ENCODE measurements at regions not wholly inside any gene's neighbourhood (a gene's known extent, or its start where the extent isn't known, plus 50 kb on each side); places are given as distances from the start of the nearest gene placed in this dataset.

DNA sequence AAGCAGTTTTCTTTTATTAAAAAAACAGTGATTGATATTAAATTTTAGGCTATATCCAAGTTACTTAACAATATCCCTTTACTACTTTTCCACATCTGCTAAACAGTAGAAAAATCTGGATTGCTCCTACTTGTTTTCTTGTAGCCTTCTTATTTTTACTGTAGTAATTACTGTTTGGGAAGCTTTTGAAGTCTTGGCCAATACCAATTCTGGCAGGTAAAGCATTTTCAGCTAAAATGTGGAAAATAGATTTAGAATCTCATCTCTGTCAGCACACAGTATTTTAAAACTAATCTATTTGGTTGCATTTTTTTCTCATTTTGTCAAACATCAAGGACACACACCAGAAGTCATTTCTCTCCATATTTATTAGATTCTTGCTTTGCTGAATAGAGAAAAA lies 1485.7 kb upstream of the PIK3C3 start:
- DNase-seq (ENCODE audit: low read depth, low spot score): no peak

DNA sequence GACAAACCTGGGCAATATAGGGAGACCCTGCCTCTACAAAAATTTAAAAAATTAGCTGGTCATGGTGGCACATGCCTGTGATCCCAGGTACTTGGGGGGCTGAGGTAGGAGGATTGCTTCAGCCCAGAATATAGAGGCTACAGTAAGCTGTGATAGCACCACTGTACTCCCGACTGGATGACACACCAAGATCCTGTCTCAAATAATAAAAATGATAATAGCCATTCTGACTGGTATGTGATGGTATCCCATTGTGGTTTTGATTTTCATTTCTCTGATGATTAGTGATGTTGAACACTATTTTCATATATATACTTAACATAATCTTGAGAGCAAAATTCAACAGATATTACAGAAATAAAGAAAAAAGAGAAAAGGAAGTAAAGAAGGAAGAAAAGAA lies 1491.0 kb upstream of the PIK3C3 start:
- DNase-seq (ENCODE audit: low read depth, low spot score): no peak

DNA sequence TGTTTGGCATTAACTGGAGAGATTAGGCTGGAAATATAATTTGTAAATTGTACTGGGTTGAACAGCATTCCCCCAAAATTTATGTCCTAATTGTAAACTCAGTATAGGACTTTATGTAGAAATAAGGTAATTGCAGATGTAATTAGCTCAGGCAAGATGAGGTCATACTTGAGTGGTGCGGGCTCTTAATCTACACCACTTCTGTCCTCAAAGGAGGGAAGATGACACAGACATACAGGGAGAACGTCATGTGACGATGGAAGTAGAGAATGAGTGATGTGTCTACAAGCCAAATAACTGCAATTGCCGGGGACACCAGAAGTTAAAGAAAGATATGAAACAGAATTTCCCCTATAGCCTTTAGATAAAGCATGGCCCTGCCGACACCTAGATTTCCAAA lies 1501.1 kb upstream of the PIK3C3 start:
- no peak for DNase-seq (ENCODE audit: low read depth, low spot score)

DNA sequence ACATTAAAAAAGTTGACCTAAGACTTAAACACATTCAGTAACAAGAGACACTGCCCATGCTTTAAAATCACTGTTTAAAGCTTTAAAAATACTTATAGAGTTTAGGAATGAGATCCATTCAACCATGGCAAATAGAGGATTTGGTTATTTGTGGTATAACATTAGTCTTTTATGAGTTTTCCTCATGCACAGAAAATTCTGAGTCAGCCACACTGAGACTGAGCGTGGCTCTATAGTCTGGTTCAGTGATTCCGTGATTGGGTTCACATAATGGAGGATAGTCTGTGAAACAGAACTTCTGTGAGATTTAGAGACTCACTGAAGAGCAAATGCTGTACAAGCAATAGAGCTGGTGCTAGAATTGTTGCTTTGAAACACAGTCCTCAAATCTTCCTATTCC lies 1502.4 kb upstream of the PIK3C3 start:
- no peak for DNase-seq (ENCODE audit: low read depth, low spot score)

DNA sequence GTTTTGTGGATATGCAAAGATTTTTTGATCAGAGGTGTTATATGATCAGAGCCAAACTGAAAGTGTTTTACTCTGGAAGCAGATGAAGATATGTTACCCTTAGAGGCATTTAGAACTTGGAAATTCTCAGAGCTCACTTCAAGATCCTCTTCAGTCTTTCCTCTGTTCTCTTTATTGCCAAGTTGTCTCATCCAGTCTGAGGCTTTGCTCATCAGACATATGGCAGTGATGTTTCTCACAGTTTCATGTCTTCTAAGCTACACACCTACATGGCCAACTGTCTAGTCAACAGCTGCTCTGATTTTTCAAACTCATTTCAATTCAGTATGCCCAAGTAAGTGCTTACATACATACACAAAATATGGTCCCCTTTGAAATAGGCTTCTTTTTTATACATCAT lies 1504.3 kb upstream of the PIK3C3 start:
- DNase-seq (ENCODE audit: low read depth, low spot score): no peak

DNA sequence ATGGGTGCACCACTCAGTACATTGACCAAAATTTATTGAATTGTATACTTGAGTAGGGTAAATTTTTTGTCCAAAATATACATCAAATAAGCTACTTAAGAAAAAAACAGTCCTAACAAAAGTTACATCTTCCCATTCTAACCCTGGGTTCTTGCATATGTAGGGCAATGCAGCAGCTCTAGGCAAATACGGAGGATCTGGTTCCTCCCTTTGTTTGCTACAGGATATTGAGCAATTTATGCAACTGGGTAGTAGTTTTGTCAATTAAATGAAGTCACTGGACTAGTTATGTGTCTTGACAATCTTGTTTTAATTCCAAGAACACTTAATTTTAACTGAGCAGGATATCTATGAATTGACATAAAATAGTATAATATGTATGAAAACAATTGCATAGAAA lies 1507.2 kb upstream of the PIK3C3 start:
- no peak for DNase-seq (ENCODE audit: low read depth, low spot score)

DNA sequence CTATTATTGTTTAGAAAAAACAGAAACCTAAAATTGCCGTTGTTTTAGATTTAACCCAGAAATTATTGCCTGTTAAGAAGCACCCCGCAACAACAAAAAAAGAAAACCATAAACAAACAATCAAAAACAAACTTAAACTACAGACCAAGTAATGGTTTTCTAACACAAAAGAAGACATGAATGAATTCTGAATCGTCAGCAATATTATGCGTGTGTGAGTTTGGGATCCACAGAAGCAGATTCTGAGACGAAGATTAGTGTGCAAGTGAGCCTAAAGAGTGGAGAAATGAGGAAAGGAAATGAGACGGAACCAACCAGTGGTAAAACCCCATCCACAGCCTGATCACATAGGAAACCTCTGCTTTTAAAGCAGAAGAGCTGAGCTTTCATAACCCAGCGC lies 1514.9 kb upstream of the PIK3C3 start:
- no peak for DNase-seq (ENCODE audit: low read depth, low spot score)

DNA sequence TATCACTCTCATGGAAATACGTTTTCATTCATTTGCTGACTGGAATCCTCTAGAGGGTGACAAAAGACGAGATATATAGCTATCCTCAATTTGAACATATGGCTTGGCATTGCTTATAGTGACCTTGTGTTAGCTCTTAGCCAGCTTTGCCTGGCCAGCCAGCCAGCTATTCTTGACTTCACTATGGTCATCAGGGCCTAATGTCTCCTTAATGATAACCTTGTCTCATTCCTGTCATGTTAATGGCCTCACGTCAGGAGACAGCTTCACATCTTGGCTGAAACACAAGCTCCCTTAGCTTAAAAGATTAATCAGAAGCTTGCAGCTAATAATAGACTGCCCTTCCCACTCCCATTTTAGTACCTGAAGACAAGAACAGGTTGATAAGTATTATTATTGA lies 1517.5 kb upstream of the PIK3C3 start:
- no peak for DNase-seq (ENCODE audit: low read depth, low spot score)

DNA sequence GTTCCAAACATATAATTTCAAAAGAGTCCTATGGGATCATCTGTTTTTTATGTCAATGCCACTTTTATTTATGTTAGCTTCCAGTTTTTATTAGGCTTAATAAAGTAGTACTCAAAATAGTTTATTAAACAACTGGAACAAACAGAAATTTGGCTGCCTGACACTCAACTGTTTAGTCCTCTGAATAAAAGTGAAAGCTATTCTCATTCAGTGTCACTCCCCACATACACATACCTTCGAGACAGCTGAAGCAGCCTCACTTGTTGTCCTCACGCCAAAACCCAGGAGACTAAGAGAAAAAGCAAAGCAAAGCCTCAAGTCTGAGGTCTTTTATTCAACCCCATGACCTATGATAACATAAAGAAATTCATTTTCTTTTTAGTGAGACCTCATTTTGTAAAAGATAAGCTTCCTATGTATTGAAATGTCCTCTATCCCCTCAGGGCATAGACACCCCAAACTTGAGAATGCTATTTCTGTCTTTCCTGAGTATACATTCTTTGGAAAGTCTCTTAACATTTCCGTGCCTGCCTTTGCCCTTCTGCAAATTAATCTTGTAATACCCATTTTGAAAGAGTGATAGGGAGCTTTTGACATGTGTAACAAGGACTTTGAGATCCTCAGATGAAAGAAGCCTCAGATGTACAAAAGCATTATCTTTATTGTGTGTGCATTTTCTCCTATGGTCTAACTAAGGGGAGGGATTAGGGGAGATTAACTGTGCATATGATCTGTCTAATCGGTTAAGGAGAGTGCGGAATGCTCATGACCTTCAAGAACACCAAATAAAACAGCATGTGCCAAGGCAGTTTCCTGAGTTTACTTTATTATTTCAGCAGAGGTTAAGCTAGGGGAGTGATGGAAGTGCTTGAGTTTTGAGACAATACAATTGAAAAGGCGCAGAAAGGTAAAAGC lies 1523.7 kb upstream of the PIK3C3 start:
- DNase-seq (ENCODE audit: low read depth, low spot score): no peak

DNA sequence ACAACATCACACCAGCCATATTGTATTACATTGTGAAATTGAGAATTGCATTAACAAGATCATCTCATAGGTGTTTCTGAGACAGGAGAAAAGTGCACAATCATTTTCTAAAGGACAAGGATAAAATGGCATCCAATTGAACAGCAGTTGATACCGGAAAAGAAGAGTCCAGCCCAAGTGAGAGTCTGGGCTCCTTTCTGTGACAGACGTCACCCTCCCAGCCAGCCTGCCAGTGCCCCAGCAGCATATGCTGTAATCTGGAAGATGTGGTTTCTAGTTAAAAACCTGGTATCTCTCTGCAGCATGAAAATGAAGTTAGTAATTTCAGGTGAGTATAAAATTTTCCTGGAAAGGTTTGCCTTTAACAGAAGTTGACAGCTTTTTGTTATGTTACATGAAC lies 1531.7 kb upstream of the PIK3C3 start:
- DNase-seq (ENCODE audit: low read depth, low spot score): no peak

DNA sequence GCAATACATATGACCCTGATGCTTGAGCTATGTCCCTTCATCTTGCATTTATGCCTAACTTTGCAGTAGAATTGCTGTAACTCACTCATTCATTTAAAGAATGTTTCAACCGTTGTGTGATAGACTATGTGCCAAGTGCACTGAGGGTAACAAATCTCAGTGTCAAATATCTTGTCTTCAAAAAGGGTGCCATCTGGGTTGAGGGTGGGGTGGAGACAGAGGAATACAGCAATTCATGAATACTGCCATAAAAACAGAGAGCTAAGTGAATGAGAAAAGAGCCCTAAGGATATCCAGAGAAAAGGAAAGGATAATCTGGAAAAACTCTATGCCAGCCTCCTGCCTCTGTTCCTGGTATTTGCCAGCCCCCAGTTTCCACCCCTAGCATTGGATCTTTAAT lies 1534.4 kb upstream of the PIK3C3 start:
- DNase-seq (ENCODE audit: low read depth, low spot score): no peak

DNA sequence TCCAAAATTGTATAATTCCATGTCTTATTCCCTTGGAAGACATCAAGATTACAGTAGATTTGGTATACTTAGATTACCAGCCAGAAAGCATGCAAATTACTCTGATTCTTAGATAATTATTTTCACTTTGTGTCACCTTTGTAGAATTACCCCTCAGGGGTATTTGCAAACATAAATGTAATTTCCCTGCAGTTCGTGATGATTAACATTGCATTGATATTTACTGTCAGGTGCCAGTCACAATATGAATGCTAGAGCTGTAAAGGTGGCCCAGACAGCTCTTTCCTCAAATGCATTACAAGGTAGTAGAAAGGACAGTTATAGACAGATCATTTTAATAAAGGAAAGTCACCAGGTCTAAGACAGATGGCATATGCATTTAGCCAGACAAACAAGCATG lies 1537.5 kb upstream of the PIK3C3 start:
- DNase-seq (ENCODE audit: low read depth, low spot score): no peak

DNA sequence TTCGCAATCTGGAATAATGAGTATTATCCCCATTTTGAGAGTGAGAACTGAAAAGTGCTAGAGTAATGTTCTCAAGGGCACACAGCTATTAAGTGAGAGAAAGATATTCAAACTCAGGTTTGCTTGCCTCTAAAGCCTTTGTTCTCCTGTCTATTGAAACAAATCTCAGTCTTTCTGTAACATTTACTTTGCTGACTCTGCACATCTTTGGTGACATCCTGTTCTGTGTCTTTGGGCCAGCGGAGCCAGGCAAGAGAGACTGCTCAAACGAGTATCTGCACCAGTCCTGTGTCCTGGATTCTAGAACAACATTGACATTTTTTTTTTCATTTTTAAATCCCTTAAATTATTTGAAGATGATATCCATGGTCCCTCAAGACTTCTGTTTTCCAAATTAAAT lies 1539.2 kb upstream of the PIK3C3 start:
- DNase-seq (ENCODE audit: low read depth, low spot score): no peak

DNA sequence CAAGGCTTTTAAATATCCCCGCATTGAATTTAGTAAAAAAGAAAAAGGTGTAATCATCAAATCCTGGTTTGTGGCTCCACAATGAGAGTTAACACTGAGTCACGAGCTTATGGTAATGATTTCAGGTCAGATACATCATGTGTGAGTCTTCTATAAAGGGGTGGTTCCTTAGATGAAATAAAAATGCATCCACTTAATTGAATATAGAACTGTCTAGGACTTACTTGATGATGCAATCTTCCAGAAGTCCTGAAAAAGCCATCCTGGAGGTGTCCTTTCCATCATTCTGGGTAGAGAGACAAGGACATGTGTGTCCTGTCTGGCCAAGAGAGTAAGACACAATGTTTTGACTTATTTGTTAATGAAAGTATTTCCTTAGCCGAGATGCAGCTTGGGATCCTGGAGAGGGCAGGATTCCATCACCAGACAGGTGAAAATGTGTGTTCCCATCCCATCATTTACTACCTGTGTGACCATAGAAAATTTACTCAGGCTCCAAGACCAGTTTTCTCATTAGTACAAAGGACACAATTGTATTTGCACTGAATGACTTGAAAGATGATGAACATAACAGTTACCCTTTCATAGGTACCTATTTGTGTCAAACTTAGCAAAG lies 1539.8 kb upstream of the PIK3C3 start:
- DNase-seq (ENCODE audit: low read depth, low spot score): no peak

DNA sequence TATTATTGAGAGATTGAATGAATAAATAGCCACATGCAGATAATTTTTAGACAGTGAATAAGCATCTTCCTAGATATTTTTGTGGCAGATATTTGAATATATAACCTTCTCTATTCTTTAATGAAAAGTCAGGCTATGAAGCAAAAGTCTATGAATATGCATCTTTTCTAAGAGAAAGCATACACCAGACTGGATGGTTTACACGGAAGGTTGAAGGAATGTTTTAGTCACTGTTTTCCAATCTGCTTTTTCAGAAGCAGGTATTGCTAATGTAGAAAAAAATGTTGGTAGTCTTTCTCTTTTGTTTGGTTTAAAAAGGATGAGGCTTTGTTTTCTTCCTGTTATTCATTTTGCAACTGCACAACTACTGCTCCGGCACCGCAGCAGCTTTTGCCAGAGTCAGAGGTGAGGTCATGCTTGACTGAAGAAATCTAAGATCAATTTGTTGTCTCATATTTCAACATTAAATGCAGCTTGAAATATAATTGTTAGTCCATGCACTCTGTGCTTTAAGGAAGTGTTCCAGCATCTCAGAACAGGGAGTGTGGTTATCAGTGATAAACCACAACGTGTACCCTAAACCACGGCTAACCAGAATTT lies 1540.8 kb upstream of the PIK3C3 start:
- no peak for DNase-seq (ENCODE audit: low read depth, low spot score)

DNA sequence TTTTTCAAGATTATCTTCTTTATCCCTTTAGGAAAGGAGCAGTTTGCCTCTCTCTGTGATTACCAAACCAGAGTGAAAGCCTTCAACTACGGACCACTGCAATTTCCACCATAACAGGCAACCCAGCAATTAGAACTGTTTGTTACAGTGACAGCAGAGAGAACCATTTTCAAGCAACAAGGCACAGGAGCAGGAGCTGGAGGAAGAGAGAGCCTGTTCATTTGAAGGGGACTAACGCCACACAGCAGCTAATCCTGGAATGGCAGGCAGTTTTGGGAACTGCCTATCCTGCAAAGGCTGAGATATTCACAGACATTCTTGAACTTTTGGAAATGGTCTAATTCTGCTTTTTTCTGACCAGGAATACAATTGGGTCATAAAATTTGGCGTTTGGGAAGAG lies 1541.9 kb upstream of the PIK3C3 start:
- no peak for DNase-seq (ENCODE audit: low read depth, low spot score)

DNA sequence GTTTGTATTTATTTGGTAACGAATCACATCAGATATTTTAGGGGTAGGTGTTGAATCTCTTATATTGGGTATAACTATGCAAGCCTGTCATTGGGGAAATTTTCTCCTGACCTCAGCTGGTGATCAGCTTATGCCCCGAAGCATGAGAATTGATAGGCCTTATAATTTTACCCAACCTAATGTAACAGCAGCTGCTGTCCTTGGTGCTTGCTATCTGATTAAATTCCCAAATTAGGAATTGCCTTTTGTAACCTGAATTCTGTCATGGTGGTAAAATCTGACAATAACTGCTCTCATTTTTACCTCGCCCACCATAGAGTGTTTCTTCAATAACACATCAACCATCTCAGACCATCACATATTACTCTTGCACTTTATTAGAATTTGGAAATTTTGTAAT lies 1542.6 kb upstream of the PIK3C3 start:
- no peak for DNase-seq (ENCODE audit: low read depth, low spot score)

DNA sequence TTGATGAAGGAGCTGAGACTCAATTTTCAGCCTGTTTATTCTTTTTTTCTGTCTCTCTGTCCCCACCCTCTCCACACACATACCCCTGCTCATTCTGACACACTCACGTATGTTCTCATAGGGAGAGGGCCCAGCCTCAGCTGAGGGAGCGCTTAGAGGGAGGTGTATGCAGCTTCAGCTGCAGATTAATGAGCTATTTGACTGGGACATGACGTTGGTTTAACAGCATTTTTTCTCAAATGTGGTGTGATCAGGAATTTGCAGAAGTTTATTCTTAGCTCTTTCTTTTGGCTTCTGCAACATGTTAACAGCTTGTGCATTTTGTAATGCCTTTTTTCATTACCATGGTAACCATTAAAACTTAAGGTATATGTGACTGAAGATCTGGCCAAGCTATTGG lies 1547.1 kb upstream of the PIK3C3 start:
- DNase-seq (ENCODE audit: low read depth, low spot score): no peak

DNA sequence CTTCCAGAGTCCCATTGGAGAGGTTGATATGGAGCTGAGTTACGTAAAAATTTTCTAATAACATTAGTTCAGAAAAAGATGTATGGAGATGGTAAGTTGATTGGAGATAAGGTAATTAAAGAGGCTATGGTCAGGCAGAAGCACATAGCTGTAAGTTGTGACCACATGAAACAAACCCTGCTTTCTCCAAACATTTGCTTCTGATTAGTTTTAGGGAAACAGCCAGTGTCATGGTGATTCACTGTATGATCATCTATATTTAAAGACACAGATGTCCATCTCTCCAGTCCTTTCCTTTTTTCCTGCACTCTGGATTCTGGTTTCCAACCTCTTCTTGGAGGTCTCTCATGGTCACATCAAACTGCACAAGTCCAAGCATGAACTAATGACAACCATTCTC lies 1550.8 kb upstream of the PIK3C3 start:
- DNase-seq (ENCODE audit: low read depth, low spot score): no peak

DNA sequence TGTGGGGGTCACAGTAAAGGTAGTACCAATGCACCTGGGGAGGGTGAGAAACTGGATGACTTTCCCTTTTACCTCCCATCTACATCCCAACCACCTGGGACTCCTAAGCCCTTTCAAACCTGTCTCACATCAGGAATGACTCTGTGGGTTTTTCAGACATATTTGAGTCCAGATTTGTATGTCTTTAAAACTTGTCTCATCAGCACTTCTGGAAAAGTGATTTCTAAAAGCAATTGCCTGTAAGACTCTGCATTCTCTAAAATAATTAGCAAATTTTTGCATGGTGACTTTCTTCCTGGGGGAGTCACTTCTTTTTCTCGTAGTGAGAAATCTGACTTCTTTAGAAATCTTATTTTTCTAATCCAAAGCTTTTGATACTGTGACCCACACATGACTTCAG lies 1553.0 kb upstream of the PIK3C3 start:
- no peak for DNase-seq (ENCODE audit: low read depth, low spot score)

DNA sequence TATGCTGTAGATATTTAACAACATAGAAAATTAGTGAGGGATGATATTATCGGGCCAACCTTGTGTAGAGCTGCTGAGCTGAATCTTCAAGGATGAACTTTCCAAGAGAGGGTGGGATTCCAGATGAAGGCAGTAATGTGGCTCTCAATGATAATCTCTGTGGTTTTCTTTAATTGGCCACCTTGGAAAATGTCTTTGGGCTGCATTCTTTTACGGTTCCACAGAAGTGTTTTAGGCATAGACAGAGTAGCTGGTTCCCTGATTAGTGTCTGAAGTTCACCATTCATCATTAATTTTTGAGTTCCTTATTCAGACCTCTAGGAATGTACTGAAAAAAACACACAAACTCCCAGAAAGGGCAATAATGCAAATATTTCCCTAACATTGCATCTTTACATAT lies 1566.9 kb upstream of the PIK3C3 start:
- DNase-seq (ENCODE audit: low read depth, low spot score): no peak

DNA sequence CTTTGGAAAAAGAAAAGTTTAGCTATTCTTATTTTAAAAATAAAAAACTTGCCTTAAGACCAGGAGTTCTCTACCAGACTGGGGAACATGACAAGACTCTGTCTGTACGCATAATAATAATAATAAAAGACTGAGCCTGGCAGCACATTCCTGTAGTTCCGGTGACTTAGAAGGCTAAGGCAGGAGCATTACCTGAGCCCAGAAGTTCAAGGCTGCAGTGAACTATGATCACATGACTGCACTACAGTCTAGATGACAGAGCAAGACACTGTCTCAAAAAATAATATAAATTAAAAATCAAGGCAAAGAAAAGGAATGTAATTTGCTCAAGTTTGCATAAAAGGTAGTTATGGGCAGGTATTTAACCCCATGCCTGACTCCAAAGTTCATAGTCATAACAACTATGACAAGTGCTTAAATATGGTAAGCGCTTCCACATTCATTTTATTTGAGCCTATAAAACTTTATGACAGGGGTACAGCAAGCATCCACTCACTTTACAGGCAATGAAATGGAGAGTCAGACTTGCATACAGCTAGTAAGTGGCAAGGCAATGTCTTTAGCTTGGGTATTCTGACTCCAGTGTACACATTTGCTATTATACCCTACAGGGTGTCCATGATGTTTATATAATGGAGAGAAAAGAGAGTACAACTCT lies 1567.8 kb upstream of the PIK3C3 start:
- no peak for DNase-seq (ENCODE audit: low read depth, low spot score)

DNA sequence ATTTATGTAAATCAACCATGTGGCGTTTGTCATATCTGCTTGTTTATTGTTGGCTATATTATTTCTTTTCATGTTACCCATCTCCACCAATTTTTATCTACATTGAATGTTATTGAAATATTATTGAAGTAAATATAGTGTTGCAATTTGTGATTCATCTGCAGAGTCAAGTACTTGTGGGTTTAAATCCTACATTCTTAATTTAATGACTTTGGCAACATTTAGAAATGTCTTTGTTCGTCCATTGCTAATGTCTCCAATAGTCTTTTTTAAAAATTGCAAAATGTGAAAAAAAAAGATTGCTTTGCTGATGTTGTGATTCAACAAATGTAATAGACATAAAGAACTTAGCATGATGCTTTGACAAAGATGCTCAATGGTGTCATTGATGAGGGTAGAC lies 1572.8 kb upstream of the PIK3C3 start:
- DNase-seq (ENCODE audit: low read depth, low spot score): no peak

Measured in smooth muscle cell of the brain vasculature (primary cell).